ENCODE measurements at regions not wholly inside any gene's neighbourhood (a gene's known extent, or its start where the extent isn't known, plus 50 kb on each side); places are given as distances from the start of the nearest gene placed in this dataset.

GRCh38 chr2:215615067-215615802 is 179.4 kb upstream of the FN1 start:
- DNase-seq: no peak

- no peak for DNase-seq
Observed at GRCh38 chr2:215614296-215614695, 178.4 kb upstream of the FN1 start.

- no peak for DNase-seq
Observed at GRCh38 chr2:215613888-215614287, 178.0 kb upstream of the FN1 start.

GRCh38 chr2:215613280-215613679 is 177.4 kb upstream of the FN1 start:
- no peak for DNase-seq

GRCh38 chr2:215612786-215613185 is 176.9 kb upstream of the FN1 start:
- DNase-seq: no peak

GRCh38 chr2:215611609-215612386 is 175.9 kb upstream of the FN1 start:
- no peak for DNase-seq

- DNase-seq: no peak
Observed at GRCh38 chr2:215609089-215610032, 173.5 kb upstream of the FN1 start.

GRCh38 chr2:215607766-215608165 is 171.9 kb upstream of the FN1 start:
- DNase-seq: no peak

- DNase-seq: no peak
Observed at GRCh38 chr2:215606219-215606618, 170.4 kb upstream of the FN1 start.

GRCh38 chr2:215605214-215605613 is 169.3 kb upstream of the FN1 start:
- no peak for DNase-seq

GRCh38 chr2:215604606-215605005 is 168.7 kb upstream of the FN1 start:
- no peak for DNase-seq

- DNase-seq: no peak
Observed at GRCh38 chr2:215603440-215603839, 167.6 kb upstream of the FN1 start.

GRCh38 chr2:215602997-215603396 is 167.1 kb upstream of the FN1 start:
- no peak for DNase-seq

GRCh38 chr2:215601990-215602721 is 166.3 kb upstream of the FN1 start:
- no peak for DNase-seq

GRCh38 chr2:215601526-215601925 is 165.7 kb upstream of the FN1 start:
- no peak for DNase-seq

- no peak for DNase-seq
Observed at GRCh38 chr2:215598376-215598975, 162.6 kb upstream of the FN1 start.

GRCh38 chr2:215597577-215597976 is 161.7 kb upstream of the FN1 start:
- no peak for DNase-seq

- DNase-seq: no peak
Observed at GRCh38 chr2:215594766-215595165, 158.9 kb upstream of the FN1 start.

GRCh38 chr2:215590010-215590745 is 154.3 kb upstream of the FN1 start:
- no peak for DNase-seq

- DNase-seq: no peak
Observed at GRCh38 chr2:215583881-215584280, 148.0 kb upstream of the FN1 start.

- DNase-seq: no peak
Observed at GRCh38 chr2:215579809-215580208, 143.9 kb upstream of the FN1 start.

Measured in AML-193 (cell line).